Skin epidermis (tissue), 12 donors: ENCODE measurements at regions not wholly inside any gene's neighbourhood (a gene's known extent, or its start where the extent isn't known, plus 50 kb on each side); places are given as distances from the start of the nearest gene placed in this dataset.

Source experiments
- H3K27ac ChIP-seq, 21 experiments: fragments of 200-600 bp; sonication (generic) in 11 of 21; one replicate each; pipeline ENCODE4 v1.5.0; 2020; ENCODE audit warnings: mild to moderate bottlenecking in 3 of 21, inconsistent platforms in 2 of 21, moderate library complexity in 2 of 21
- H3K4me3 ChIP-seq, 7 experiments: fragments of 200-600 bp; sonication (generic) in 2 of 7; one replicate each; pipeline ENCODE4 v1.5.0; 2020; ENCODE audit warnings: inconsistent platforms in 2 of 7, mild to moderate bottlenecking in 2 of 7, moderate library complexity in 1 of 7

GRCh38 chr7:115409682-115410433, 488.0 kb downstream of the MDFIC start:
- H3K4me3 ChIP-seq, result no peak overlapping the region
- H3K27ac ChIP-seq, result peak overlapping the region in 2 of 21 experiments; percentile 22 to 42

DNA sequence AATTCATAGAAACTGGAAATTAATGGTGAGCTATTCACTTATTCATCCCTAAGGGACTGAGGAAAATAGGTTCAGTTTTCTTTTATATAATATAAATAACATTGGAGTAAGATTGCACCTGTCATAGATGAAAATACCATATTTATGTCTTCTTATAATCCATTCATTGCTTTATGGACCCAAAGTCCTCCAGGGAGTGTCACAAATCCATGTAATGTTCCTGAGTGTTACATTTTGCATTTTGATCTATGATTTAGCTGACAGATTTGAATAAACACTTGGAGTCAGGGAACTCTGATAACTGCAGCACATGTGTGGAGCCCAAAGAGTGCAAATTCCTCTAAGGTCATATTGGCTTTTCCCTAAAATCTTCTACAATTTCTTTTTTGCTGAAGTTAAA, 484.3 kb downstream of the MDFIC start:
- Histone ChIP-seq H3K27ac (no peak overlapping the region), H3K4me3 (no peak overlapping the region)

GRCh38 chr7:115387137-115387536, 465.2 kb downstream of the MDFIC start:
- no peak overlapping the region for H3K27ac ChIP-seq
- H3K4me3 ChIP-seq, result no peak overlapping the region

DNA sequence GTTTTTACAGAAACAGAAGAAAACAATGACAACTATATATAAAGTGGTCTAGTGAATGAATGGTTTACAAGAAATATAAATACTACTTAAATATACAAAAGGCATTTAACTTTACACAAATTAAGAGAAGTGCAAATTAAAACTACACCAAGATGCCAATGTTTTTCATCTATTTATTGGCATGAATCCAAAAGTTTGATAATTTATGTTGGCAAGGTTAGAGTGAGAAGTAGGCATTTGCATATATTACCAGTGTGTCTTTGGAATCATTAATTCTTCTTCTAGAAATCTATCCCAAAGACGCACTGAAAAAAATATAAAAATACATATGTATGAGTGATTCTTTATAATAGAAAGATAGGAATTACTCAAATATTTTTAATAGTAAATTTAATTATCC, 457.4 kb downstream of the MDFIC start:
- H3K4me3 ChIP-seq, result no peak overlapping the region
- no peak overlapping the region for H3K27ac ChIP-seq

GRCh38 chr7:115368998-115369397, 447.1 kb downstream of the MDFIC start:
- H3K4me3 ChIP-seq, result no peak overlapping the region

DNA sequence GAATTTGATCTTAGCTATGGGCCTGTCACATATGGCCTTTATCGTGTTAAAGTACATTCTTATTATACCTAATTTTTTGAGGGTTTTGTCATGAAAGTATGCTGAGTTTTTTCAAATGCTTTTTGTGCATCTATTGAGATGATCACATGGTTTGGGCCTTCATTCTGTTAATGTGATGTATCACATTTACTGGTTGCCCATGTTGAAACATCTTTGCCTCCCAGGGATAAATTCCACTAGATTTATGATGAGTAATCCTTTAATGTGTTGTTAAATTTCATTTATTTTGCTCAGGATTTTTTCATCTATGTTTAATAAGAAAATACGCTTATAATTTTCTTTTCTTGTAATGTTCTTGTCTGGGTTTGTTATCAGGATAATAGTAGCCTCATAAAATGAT, 442.0 kb downstream of the MDFIC start:
- no peak overlapping the region for H3K27ac ChIP-seq

More at GRCh38 chr7:115368998-115369397, 447.1 kb downstream of the MDFIC start:
- no peak overlapping the region for H3K27ac ChIP-seq

GRCh38 chr7:115359955-115360354, 438.1 kb downstream of the MDFIC start:
- Histone ChIP-seq H3K4me3 (no peak overlapping the region), H3K27ac (no peak overlapping the region)

More for the DNA sequence above, 442.0 kb downstream of the MDFIC start:
- no peak overlapping the region for H3K4me3 ChIP-seq

GRCh38 chr7:115359119-115359518, 437.2 kb downstream of the MDFIC start:
- H3K4me3 ChIP-seq, result no peak overlapping the region
- H3K27ac ChIP-seq, result no peak overlapping the region

DNA sequence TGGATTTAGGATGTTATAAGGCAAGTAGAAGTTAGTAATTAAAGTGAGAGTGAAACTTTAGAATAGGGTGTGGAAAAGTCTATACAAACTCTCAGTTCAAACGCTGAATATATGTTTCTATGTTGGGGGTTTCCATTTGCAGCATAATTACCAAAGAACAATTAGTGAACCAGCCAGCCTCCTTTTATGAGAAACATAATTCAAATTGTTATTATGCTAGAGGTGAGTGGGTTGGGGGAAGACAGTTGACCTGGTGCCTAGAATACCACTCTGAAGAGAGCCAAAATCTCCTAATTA, 435.8 kb downstream of the MDFIC start:
- Histone ChIP-seq H3K27ac (no peak overlapping the region), H3K4me3 (no peak overlapping the region)

- no peak overlapping the region for H3K4me3 ChIP-seq
- H3K27ac ChIP-seq, result no peak overlapping the region
Measured at GRCh38 chr7:115356999-115357702, 435.3 kb downstream of the MDFIC start.

DNA sequence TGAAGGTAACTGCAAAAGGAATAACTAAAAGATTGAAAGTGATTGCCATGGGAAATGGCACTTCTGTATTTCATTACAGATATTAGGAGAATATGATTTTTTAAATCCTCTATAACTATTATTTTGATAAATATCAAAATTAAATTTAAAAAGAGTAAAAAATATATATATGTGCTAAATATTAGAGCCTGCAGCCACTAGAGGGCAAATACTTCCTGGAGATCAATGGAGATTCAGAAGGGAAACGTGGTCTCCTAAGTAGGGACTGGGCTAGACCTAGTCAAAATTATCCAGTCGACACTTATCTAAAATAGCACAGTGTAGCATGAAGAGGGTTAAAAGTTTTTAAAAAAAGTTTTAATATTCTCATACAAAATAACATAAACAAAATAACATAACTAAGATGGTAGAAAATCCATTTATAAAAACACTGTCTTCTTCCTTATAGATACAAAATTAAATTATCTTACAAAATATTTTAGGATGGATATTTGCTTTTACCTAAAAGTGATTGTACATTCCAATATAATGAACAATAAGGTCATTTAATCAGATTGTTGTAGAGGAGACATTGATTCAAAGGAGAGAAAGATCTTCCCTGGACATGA, 434.3 kb downstream of the MDFIC start:
- no peak overlapping the region for H3K27ac ChIP-seq
- H3K4me3 ChIP-seq, result no peak overlapping the region

DNA sequence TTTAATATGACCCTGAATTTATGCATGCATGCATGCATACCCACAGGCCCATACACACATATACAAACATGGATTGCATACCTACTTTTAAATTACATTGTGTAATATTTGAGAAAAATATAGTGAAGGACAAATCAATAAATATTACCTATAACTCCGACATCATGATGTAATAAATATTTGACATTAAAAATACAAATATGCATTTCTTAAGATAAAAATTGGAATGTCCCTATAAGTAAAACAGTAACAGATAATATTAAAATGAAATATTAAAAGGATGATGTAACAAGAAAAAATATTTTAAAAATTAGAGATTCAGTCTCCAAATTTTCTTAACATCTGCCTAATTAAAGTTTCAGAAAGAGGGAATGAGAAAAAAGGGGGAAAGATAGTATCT, 433.0 kb downstream of the MDFIC start:
- Histone ChIP-seq H3K4me3 (no peak overlapping the region), H3K27ac (no peak overlapping the region)

- H3K4me3 ChIP-seq, result no peak overlapping the region
- H3K27ac ChIP-seq, result no peak overlapping the region
Measured at GRCh38 chr7:115352375-115352774, 430.5 kb downstream of the MDFIC start.

DNA sequence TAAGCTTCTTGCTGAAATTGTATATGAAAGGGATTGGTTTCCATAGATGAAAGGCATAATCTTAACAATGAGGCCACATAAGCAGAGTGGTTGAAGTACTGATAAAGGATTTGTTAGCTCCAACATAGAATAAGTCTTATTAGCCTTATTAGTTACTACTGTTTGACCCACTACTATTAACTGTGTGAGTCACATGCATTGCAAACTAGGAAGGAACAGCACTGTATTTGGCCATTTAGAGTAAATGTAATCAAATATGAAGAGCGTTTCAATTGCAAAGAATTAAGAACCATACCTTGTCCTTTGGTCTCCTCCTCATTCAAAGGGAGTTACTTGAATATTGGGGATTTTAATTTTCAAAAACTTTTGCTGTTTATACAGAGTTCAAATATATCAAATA, 428.9 kb downstream of the MDFIC start:
- H3K4me3 ChIP-seq, result no peak overlapping the region

DNA sequence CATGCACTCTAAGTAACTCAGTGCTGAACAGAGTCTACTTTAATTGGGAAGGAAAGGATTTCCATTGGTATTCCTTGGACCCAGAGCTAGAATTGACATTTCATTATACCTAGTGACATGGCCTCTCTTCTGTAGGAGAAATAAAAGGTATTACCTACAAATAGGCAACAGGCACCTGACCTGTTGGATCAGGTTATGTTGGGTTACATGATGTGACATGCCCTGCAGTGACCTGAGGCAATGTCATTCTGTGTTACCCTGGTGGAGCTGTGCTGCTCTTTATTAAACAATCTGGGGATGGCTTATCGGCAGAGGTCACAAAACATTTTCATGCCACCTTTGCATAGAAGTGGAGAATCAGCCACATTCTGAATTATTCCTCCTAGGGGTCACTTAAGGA, 427.7 kb downstream of the MDFIC start:
- Histone ChIP-seq H3K27ac (no peak overlapping the region), H3K4me3 (no peak overlapping the region)

More for the DNA sequence above, 428.9 kb downstream of the MDFIC start:
- no peak overlapping the region for H3K27ac ChIP-seq

DNA sequence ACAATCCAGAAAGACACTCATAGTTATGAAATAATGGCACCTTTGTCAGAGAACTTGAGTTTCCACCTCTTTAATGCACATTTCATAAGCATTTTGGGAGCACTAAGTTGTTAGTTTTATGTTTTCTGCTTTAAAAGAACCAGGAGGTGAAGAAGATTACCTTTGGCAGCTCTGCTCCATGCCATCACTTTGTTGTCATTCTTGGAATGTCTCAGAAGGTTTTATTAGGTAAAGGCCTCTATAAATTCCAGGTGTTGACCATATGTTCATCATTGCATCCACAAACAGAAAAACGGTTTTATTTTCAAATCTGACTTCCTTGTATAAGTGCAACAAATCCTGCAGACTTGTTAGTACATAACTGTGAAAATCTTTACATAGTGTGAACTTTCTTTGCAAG, 424.8 kb downstream of the MDFIC start:
- H3K27ac ChIP-seq, result no peak overlapping the region
- no peak overlapping the region for H3K4me3 ChIP-seq

GRCh38 chr7:115340828-115341227, 418.9 kb downstream of the MDFIC start:
- Histone ChIP-seq H3K4me3 (no peak overlapping the region), H3K27ac (no peak overlapping the region)

DNA sequence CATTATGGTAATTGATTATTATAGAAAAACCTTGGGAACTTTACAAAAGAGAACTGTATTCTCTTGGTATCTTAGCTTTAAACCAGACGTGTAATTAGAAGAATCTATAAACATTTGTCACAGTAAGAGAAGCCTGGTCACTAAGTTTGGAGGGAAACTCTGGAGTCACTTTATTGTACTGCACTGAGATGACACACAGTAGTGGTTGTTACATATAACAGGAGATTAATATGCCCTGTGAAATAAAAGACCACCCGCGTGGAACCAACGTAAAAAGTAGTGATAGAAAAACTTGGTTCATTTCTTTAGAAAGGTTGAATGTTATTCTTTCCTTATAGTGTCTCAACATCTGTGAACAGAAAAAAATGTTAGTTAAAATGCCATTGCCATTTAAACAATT, 416.1 kb downstream of the MDFIC start:
- Histone ChIP-seq H3K4me3 (no peak overlapping the region), H3K27ac (no peak overlapping the region)

GRCh38 chr7:115332691-115333090, 410.8 kb downstream of the MDFIC start:
- Histone ChIP-seq H3K27ac (no peak overlapping the region), H3K4me3 (no peak overlapping the region)

DNA sequence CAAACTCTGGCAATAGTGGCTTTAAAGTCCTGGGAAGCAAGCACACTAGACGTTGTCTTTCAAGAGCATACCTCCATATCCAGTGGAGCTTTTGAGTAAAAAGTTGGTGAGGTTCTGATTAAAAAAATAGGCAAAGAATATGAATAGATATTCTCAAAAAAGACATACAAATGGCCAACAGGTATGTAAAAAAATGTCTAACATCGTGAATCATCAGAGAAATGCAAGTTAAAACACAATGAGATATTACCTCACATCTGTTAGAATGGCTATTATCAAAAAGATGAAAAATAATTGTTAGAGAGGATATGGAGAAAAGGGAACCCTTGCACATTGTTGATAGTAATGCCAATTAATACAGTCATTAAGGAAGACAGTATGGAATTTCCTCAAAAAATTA, 407.1 kb downstream of the MDFIC start:
- Histone ChIP-seq H3K4me3 (no peak overlapping the region), H3K27ac (no peak overlapping the region)

DNA sequence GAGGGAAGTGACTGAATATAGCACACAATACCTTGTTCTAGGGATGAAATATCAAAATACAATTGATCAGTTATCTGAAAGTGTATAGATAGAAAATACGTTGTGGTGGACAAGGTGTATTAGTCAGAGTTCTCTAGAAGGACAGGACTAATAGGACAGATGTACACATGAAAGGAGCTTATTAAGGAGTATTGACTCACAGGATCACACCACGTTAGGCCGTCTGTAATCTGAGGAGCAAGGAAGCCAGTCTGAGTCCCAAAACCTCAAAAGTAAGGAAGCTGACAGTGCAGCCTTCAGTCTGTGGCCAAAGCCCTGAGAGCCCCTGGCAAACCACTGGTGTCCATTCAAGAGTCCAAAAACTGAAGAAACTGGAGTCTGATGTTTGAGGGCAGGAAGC, 406.1 kb downstream of the MDFIC start:
- Histone ChIP-seq H3K27ac (no peak overlapping the region), H3K4me3 (no peak overlapping the region)
